Prostate gland (tissue), 2 donors: ENCODE measurements at regions not wholly inside any gene's neighbourhood (a gene's known extent, or its start where the extent isn't known, plus 50 kb on each side); places are given as distances from the start of the nearest gene placed in this dataset.

ENCODE experiments used
- POLR2A ChIP-seq: fragments of 450-650 bp; IDR thresholded peaks from one replicate; pipeline ENCODE4 v1.6.1; 2016; ENCODE audit warnings: antibody characterized with exemption, mild to moderate bottlenecking
- POLR2AphosphoS5 ChIP-seq: sonication (generic); formaldehyde crosslinking; IDR thresholded peaks from one replicate; pipeline ENCODE4 v1.6.1; 2017; ENCODE audit warnings: antibody characterized with exemption
- TF ChIP-seq, protein P1 (sequence below), 4 experiments: fragments of 200-600 bp in 2 of 4; fragments of 450-650 bp in 2 of 4; sonication (generic) in 2 of 4; IDR thresholded peaks; 1 replicate in 3 of 4; 2 replicates in 1 of 4; pipeline ENCODE4 v1.5.1; 2016 to 2019; ENCODE audit warnings: antibody characterized with exemption in 4 of 4, mild to moderate bottlenecking in 2 of 4, moderate library complexity in 2 of 4

DNA sequence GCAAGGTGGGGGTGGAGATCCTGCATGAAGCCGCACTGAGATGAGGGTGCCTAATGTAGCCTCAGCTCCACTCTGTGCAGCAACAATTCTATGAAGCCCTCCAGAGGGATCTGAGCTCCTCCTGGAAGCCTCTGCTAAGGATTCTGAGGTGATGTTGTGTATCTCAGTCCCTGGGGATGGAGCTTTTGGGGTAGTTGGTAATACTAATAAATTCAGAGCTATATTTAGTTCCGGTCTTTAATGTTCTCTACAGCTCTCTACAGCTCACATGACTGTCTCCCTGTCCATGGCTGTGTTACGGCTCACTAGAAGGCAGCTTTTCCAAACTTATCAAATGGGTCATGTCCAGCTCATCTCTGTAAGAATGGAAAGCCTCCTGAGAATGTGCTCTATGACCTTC, 93.4 kb downstream of the ISX start:
- TF ChIP-seq, protein P1, sequence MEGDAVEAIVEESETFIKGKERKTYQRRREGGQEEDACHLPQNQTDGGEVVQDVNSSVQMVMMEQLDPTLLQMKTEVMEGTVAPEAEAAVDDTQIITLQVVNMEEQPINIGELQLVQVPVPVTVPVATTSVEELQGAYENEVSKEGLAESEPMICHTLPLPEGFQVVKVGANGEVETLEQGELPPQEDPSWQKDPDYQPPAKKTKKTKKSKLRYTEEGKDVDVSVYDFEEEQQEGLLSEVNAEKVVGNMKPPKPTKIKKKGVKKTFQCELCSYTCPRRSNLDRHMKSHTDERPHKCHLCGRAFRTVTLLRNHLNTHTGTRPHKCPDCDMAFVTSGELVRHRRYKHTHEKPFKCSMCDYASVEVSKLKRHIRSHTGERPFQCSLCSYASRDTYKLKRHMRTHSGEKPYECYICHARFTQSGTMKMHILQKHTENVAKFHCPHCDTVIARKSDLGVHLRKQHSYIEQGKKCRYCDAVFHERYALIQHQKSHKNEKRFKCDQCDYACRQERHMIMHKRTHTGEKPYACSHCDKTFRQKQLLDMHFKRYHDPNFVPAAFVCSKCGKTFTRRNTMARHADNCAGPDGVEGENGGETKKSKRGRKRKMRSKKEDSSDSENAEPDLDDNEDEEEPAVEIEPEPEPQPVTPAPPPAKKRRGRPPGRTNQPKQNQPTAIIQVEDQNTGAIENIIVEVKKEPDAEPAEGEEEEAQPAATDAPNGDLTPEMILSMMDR (IDR thresholded peaks at IDR 0.05) = no peak
- TF ChIP-seq POLR2A (no peak), POLR2AphosphoS5 (no peak)
